BE2C (cell line): ENCODE measurements at regions not wholly inside any gene's neighbourhood (a gene's known extent, or its start where the extent isn't known, plus 50 kb on each side); places are given as distances from the start of the nearest gene placed in this dataset.
"Not testable (repeated sequence)": the region's sequence is repeated elsewhere in the genome, so short reads cannot be mapped to it uniquely, and the experiment has no call there.

Experiments
- DNase-seq: peaks from one replicate; pipeline ENCODE4 v3.0.0-alpha.2; 2020
- H3K27me3 ChIP-seq: fragments of 250-450 bp; sonication (Bioruptor Pico); 2 replicates; pipeline ENCODE4 v1.5.1; 2020; ENCODE audit warnings: mild to moderate bottlenecking
- H3K36me3 ChIP-seq: fragments of 250-450 bp; sonication (Bioruptor Pico); 2 replicates; pipeline ENCODE4 v1.5.1; 2020; ENCODE audit warnings: mild to moderate bottlenecking
- H3K4me1 ChIP-seq: fragments of 250-450 bp; sonication (Bioruptor Pico); 2 replicates; pipeline ENCODE4 v1.5.1; 2020
- H3K4me3 ChIP-seq: 2 replicates; pipeline ENCODE4 v1.5.1; 2011; ENCODE audit warnings: low read depth, low read length
- H3K9me3 ChIP-seq: fragments of 250-450 bp; sonication (Bioruptor Pico); 2 replicates; pipeline ENCODE4 v1.5.1; 2020
- CTCF ChIP-seq: IDR thresholded peaks from 2 replicates; pipeline ENCODE4 v1.5.1; 2012; ENCODE audit warnings: mild to moderate bottlenecking, low read depth, low read length

- Histone ChIP-seq H3K4me1 (no peaks in the 10 kb centered on the region), H3K9me3 (no peaks in the 10 kb centered on the region), H3K27me3 (no peaks in the 10 kb centered on the region), H3K36me3 (no peaks in the 10 kb centered on the region), H3K4me3 (no peak overlapping the region)
- DNase-seq: no peak
- no peak for TF ChIP-seq CTCF
These were observed 170.3 kb downstream of the MAIP1 start for GRCh38 chr2:200125444-200126284.

- H3K4me3 ChIP-seq, H3K4me1 ChIP-seq, DNase-seq, H3K27me3 ChIP-seq, H3K36me3 ChIP-seq, H3K9me3 ChIP-seq: not testable (repeated sequence)
These were observed 170.9 kb downstream of the MAIP1 start for GRCh38 chr2:200126285-200126670.

GRCh38 chr2:200126680-200127079 lies 171.3 kb downstream of the MAIP1 start:
- not testable (repeated sequence) for H3K4me3 ChIP-seq, H3K27me3 ChIP-seq

GRCh38 chr2:200127848-200128247 lies 172.5 kb downstream of the MAIP1 start:
- no peaks in the 10 kb centered on the region for H3K27me3 ChIP-seq
- TF ChIP-seq CTCF: no peak

More at GRCh38 chr2:200126680-200127079, 171.3 kb downstream of the MAIP1 start:
- not testable (repeated sequence) for DNase-seq, H3K9me3 ChIP-seq, H3K36me3 ChIP-seq, H3K4me1 ChIP-seq

GRCh38 chr2:200128296-200128695 lies 172.9 kb downstream of the MAIP1 start:
- Histone ChIP-seq H3K4me3 (no peak overlapping the region), H3K27me3 (no peaks in the 10 kb centered on the region), H3K4me1 (no peaks in the 10 kb centered on the region), H3K36me3 (no peaks in the 10 kb centered on the region), H3K9me3 (no peaks in the 10 kb centered on the region)
- TF ChIP-seq CTCF: no peak
- no peak for DNase-seq

More at GRCh38 chr2:200127848-200128247, 172.5 kb downstream of the MAIP1 start:
- DNase-seq: no peak
- no peak overlapping the region for H3K4me3 ChIP-seq
- no peaks in the 10 kb centered on the region for H3K4me1 ChIP-seq
- H3K9me3 ChIP-seq: no peaks in the 10 kb centered on the region
- no peaks in the 10 kb centered on the region for H3K36me3 ChIP-seq

- Histone ChIP-seq H3K4me1 (no peaks in the 10 kb centered on the region), H3K4me3 (no peak overlapping the region), H3K36me3 (no peaks in the 10 kb centered on the region), H3K27me3 (no peaks in the 10 kb centered on the region), H3K9me3 (no peaks in the 10 kb centered on the region)
- no peak for TF ChIP-seq CTCF
- DNase-seq: no peak
These were observed 174.5 kb downstream of the MAIP1 start for GRCh38 chr2:200129721-200130462.

GRCh38 chr2:200130762-200131166 lies 175.4 kb downstream of the MAIP1 start:
- H3K4me3 ChIP-seq: no peak overlapping the region
- no peak for TF ChIP-seq CTCF
- no peaks in the 10 kb centered on the region for H3K9me3 ChIP-seq
- no peak for DNase-seq
- H3K27me3 ChIP-seq: no peaks in the 10 kb centered on the region
- no peaks in the 10 kb centered on the region for H3K36me3 ChIP-seq
- no peaks in the 10 kb centered on the region for H3K4me1 ChIP-seq
